Heart left ventricle (tissue), 13 donors: ENCODE measurements at regions not wholly inside any gene's neighbourhood (a gene's known extent, or its start where the extent isn't known, plus 50 kb on each side); places are given as distances from the start of the nearest gene placed in this dataset.

Source experiments
- CTCF ChIP-seq, 12 donors: fragments of 200-600 bp; sonication (generic) in 4 of 12; IDR thresholded peaks; one replicate each; pipeline versions ENCODE4 v1.5.0 to v1.8.0; 2018 to 2022; ENCODE audit warnings: antibody characterized with exemption in 12 of 12, mild to moderate bottlenecking in 5 of 12
- POLR2A ChIP-seq, 2 donors: fragments of 450-650 bp; IDR thresholded peaks; one replicate each; pipeline ENCODE4 v1.6.1; 2017; ENCODE audit warnings: antibody characterized with exemption in 2 of 2, mild to moderate bottlenecking in 2 of 2, moderate library complexity in 2 of 2
- donor health status: ischemic (EF 13 %, LVEDD 7.1; RV severe dilation, severe dysfunction).
- donor health status: DM: no; HTN: yes; CAD: no.
- donor health status: DM: no; HTN: no; CAD: no.
- donor health status: ischemic (EF 25% LVEDD 6.9; RV normal size, moderate dysfunction).
- donor health status: ischemic (EF 25% LVEDD 5.7; RV mildly dilated, moderate dysfunction).
- donor health status: ischemic (EF 35%, LVEDD 5.7; RV mildly dilated, moderate dysfunction).
- donor health status: nonischemic (EF 11% LVEDD 7.7; RV severe dilation, severe dysfunction).
- donor health status: DM: yes; HTN: yes; CAD: no.
- donor health status: PGD.
- donor health status: ischemic (EF 29% LVEDD 5.4; RV normal size, mild dysfunction).
- donor health status: nonischemic (EF 23%, LVEDD 6.1; RV moderate dilation, normal function).

- TF ChIP-seq CTCF (IDR thresholded peaks at IDR 0.05) (no peak), POLR2A (IDR thresholded peaks at IDR 0.05) (no peak)
These were observed 412.1 kb downstream of the DAD1 start for GRCh38 chr14:22176957-22177356.
